Prostate gland (tissue), 2 donors: ENCODE measurements at regions not wholly inside any gene's neighbourhood (a gene's known extent, or its start where the extent isn't known, plus 50 kb on each side); places are given as distances from the start of the nearest gene placed in this dataset.
A peak's percentile ranks its signal among the peaks of the same experiment; 100 is the strongest.

Source experiments
- DNase-seq: peaks from one replicate; pipeline ENCODE4 v3.0.0-alpha.2; 2019; ENCODE audit warnings: low spot score
- H3K27ac ChIP-seq, 2 donors: fragments of 200-600 bp; sonication (generic); 2 replicates each; pipeline ENCODE4 v1.5.1; 2017 to 2019
- H3K27me3 ChIP-seq: fragments of 200-600 bp; sonication (generic); replicated peaks from 2 replicates; pipeline ENCODE4 v1.5.1; 2019; ENCODE audit not compliant: insufficient read depth
- H3K36me3 ChIP-seq, 2 donors: fragments of 200-600 bp; sonication (generic); 1 replicate in 1 of 2; 2 replicates in 1 of 2; pipeline versions ENCODE4 v1.5.1 to v1.8.1; 2017 to 2019
- H3K4me1 ChIP-seq: fragments of 200-600 bp; sonication (generic); replicated peaks from 2 replicates; pipeline ENCODE4 v1.5.1; 2019
- H3K4me3 ChIP-seq, 2 donors: fragments of 200-600 bp; sonication (generic); 2 replicates each; pipeline ENCODE4 v1.5.1; 2017 to 2019
- H3K9me3 ChIP-seq: fragments of 200-600 bp; sonication (generic); 2 replicates; pipeline ENCODE4 v1.5.1; 2017
- POLR2A ChIP-seq: fragments of 450-650 bp; IDR thresholded peaks from one replicate; pipeline ENCODE4 v1.6.1; 2016; ENCODE audit warnings: antibody characterized with exemption, mild to moderate bottlenecking
- POLR2AphosphoS5 ChIP-seq: sonication (generic); formaldehyde crosslinking; IDR thresholded peaks from one replicate; pipeline ENCODE4 v1.6.1; 2017; ENCODE audit warnings: antibody characterized with exemption
- WGBS: methylation state at CpG from one replicate; pipeline ENCODE4 v1.1.5; 2018; 5-methylcytosine and 5-hydroxymethylcytosine counted together
- intact Hi-C: fragments of 100-400 bp; cut with DNase I; formaldehyde crosslinking; loops from one replicate; pipeline ENCODE4 v1.14.2; 2022
- TF ChIP-seq, protein P1 (sequence below), 4 experiments: fragments of 200-600 bp in 2 of 4; fragments of 450-650 bp in 2 of 4; sonication (generic) in 2 of 4; IDR thresholded peaks; 1 replicate in 3 of 4; 2 replicates in 1 of 4; pipeline ENCODE4 v1.5.1; 2016 to 2019; ENCODE audit warnings: antibody characterized with exemption in 4 of 4, mild to moderate bottlenecking in 2 of 4, moderate library complexity in 2 of 4

GRCh38 chr2:172251231-172251630, 148.5 kb upstream of the DLX2 start:
- H3K27ac ChIP-seq: no peak overlapping the region
- intact Hi-C loops: no loop called here
- no peaks in the 10 kb centered on the region for H3K9me3 ChIP-seq
- DNase-seq: no peak
- TF ChIP-seq POLR2AphosphoS5: no peak
- TF ChIP-seq, protein P1, sequence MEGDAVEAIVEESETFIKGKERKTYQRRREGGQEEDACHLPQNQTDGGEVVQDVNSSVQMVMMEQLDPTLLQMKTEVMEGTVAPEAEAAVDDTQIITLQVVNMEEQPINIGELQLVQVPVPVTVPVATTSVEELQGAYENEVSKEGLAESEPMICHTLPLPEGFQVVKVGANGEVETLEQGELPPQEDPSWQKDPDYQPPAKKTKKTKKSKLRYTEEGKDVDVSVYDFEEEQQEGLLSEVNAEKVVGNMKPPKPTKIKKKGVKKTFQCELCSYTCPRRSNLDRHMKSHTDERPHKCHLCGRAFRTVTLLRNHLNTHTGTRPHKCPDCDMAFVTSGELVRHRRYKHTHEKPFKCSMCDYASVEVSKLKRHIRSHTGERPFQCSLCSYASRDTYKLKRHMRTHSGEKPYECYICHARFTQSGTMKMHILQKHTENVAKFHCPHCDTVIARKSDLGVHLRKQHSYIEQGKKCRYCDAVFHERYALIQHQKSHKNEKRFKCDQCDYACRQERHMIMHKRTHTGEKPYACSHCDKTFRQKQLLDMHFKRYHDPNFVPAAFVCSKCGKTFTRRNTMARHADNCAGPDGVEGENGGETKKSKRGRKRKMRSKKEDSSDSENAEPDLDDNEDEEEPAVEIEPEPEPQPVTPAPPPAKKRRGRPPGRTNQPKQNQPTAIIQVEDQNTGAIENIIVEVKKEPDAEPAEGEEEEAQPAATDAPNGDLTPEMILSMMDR (IDR thresholded peaks at IDR 0.05): no peak
- no peak for TF ChIP-seq POLR2A
- no peaks in the 10 kb centered on the region for H3K36me3 ChIP-seq
- H3K27me3 ChIP-seq: no peaks in the 10 kb centered on the region
- peaks cover 2% of the 10 kb centered on the region for H3K4me1 ChIP-seq
- WGBS: 66% methylated on average over 3 of the region's 3 CpGs
- no peak overlapping the region for H3K4me3 ChIP-seq

GRCh38 chr2:172252154-172252553, 149.5 kb upstream of the DLX2 start:
- TF ChIP-seq, protein P1 (IDR thresholded peaks at IDR 0.05): no peak
- TF ChIP-seq POLR2AphosphoS5 (no peak), POLR2A (no peak)
- Histone ChIP-seq H3K9me3 (no peaks in the 10 kb centered on the region), H3K4me3 (no peak overlapping the region), H3K27me3 (no peaks in the 10 kb centered on the region), H3K4me1 (peaks cover 2% of the 10 kb centered on the region), H3K36me3 (no peaks in the 10 kb centered on the region), H3K27ac (no peak overlapping the region)
- DNase-seq: no peak
- WGBS: 95% methylated on average over 12 of the region's 12 CpGs
- intact Hi-C loops: no loop called here

DNA sequence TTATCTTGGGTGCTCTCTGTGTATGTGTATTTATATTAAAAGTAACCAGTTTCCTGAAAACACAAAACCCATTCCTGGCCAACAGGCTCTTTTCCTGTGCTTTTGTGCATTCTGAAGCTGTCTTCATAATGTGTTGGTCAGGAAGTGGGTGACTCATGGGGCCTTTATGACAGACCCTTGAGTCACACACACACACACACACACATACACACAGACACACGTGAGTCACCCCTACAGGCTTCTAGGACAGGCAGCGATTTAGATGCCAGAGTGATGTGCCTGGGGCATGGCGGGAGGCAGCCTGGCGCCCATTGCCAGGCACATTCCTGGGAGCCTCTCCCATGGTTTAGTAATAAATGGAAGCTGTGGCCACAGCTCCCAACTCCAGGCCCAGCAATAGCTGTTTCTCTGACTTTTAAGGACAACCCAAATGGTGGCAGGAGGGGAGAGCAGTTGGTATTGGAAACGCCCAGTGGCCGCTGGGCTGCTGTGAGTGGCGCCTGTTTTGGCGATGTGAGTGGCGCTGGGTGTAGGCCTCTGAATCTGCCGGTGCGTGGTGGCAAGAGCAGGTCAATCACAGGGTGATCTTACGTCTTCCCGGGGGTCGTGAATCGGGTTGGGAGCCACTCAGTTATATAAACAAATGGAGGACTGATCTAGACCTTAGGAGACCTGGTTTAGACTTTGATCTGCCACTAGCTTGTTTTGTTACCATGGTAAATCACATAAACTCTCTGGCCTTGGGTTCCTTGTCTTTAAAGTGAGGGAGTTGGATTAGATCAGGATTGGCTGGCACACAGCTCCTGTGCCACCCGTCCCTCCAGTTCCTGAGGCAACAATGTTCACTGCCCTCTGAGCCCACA, 150.7 kb upstream of the DLX2 start:
- Histone ChIP-seq H3K36me3 (no peaks in the 10 kb centered on the region), H3K9me3 (no peaks in the 10 kb centered on the region), H3K4me1 (peaks cover 2% of the 10 kb centered on the region), H3K27ac (no peak overlapping the region), H3K27me3 (no peaks in the 10 kb centered on the region), H3K4me3 (no peak overlapping the region)
- WGBS: 67% methylated on average over 16 of the region's 16 CpGs
- TF ChIP-seq, protein P1 (IDR thresholded peaks at IDR 0.05): no peak
- peak; percentile 38 for TF ChIP-seq POLR2AphosphoS5
- DNase-seq: peak; percentile 33
- intact Hi-C loops: no loop called here

- 32% methylated on average over 2 of the region's 2 CpGs for WGBS
- no peak for DNase-seq
- Histone ChIP-seq H3K9me3 (no peaks in the 10 kb centered on the region), H3K27ac (no peak overlapping the region), H3K4me3 (no peak overlapping the region), H3K4me1 (peaks cover 2% of the 10 kb centered on the region), H3K27me3 (no peaks in the 10 kb centered on the region), H3K36me3 (no peaks in the 10 kb centered on the region)
- no peak for TF ChIP-seq POLR2AphosphoS5
- TF ChIP-seq, protein P1 (IDR thresholded peaks at IDR 0.05): no peak
- no peak for TF ChIP-seq POLR2A
- intact Hi-C loops: no loop called here
These were observed 154.2 kb upstream of the DLX2 start for GRCh38 chr2:172256886-172257285.

DNA sequence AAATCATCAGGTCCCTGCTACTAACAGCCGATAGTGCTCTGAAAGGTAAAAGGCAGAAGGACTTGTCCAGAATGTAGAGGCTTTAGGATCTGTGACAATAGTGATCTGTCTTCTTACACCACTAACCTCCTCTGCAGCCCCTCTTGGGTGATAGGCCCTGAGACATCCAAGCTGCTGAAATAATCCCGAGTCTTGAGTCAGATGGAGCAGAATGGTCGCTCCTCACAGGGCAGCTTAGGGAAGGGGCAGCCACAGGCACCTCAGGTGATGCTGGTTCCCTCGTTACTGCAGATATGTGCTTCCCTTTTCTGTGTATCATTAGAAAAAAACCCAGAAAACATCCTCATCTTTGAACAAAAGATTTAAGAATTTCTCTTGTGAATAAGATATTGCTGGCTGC, 157.1 kb upstream of the DLX2 start:
- no peaks in the 10 kb centered on the region for H3K27me3 ChIP-seq
- no peak overlapping the region for H3K27ac ChIP-seq
- intact Hi-C loops: no loop called here
- DNase-seq: no peak
- H3K36me3 ChIP-seq: no peaks in the 10 kb centered on the region
- no peaks in the 10 kb centered on the region for H3K4me1 ChIP-seq
- no peaks in the 10 kb centered on the region for H3K9me3 ChIP-seq
- no peak overlapping the region for H3K4me3 ChIP-seq
- 86% methylated on average over 4 of the region's 4 CpGs for WGBS
- TF ChIP-seq, protein P1 (IDR thresholded peaks at IDR 0.05): no peak
- TF ChIP-seq POLR2A (no peak), POLR2AphosphoS5 (no peak)
